ENCODE measurements at regions not wholly inside any gene's neighbourhood (a gene's known extent, or its start where the extent isn't known, plus 50 kb on each side); places are given as distances from the start of the nearest gene placed in this dataset.

DNA sequence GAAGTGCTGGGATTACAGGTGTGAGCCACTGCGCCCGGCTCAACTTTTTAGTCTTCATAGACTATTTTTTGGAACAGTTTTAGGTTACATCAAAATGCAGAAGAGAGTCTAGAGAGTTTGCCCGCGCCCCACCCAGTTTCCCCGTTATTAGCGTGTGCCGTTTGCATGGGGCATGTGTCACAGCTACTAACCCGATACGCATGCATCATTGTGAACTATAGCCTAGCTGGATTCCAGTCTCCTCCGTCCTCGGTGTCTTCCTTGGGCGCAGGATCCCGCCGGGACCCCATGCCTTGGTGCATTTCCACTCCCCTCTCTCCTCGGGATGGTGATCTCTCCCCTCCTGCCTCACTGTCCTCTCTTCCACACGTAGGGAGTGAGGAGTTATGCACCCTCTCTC is 85.5 kb upstream of the ADRA2C start:
- Histone ChIP-seq H3K9me2 (replicated peaks; ENCODE audit: insufficient read depth, low read length) (no peaks in the 10 kb centered on the region), H2AFZ (ENCODE audit: low read depth, low read length, severe bottlenecking) (no peak overlapping the region), H3K27me3 (ENCODE audit: low read length) (no peaks in the 10 kb centered on the region; the same call in 1 of the 2 replicates), H3K4me2 (ENCODE audit: low read depth, low read length, poor library complexity, severe bottlenecking) (no peak overlapping the region), H4K20me1 (ENCODE audit: low read depth, low read length) (no peaks in the 10 kb centered on the region), H3K4me3 (ENCODE audit: insufficient read depth, low read length, poor library complexity, severe bottlenecking) (no peak overlapping the region), H3K27ac (ENCODE audit: low read depth, low read length) (no peak overlapping the region), H3K79me2 (ENCODE audit: insufficient read depth, low read length) (no peaks in the 10 kb centered on the region), H3K9ac (ENCODE audit: low read length) (no peak overlapping the region), H3K36me3 (ENCODE audit: low read length) (no peaks in the 10 kb centered on the region), H3K9me3 (ENCODE audit: insufficient read depth, low read length) (no peaks in the 10 kb centered on the region), H3F3A (ENCODE audit: insufficient read depth) (no peaks in the 10 kb centered on the region)
- TF ChIP-seq, protein P1, sequence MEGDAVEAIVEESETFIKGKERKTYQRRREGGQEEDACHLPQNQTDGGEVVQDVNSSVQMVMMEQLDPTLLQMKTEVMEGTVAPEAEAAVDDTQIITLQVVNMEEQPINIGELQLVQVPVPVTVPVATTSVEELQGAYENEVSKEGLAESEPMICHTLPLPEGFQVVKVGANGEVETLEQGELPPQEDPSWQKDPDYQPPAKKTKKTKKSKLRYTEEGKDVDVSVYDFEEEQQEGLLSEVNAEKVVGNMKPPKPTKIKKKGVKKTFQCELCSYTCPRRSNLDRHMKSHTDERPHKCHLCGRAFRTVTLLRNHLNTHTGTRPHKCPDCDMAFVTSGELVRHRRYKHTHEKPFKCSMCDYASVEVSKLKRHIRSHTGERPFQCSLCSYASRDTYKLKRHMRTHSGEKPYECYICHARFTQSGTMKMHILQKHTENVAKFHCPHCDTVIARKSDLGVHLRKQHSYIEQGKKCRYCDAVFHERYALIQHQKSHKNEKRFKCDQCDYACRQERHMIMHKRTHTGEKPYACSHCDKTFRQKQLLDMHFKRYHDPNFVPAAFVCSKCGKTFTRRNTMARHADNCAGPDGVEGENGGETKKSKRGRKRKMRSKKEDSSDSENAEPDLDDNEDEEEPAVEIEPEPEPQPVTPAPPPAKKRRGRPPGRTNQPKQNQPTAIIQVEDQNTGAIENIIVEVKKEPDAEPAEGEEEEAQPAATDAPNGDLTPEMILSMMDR (IDR thresholded peaks at IDR 0.05; ENCODE audit: insufficient read depth, low read length, poor library complexity, severe bottlenecking), result no peak
- TF ChIP-seq EZH2phosphoT487 (conservative IDR thresholded peaks at IDR 0.05; ENCODE audit: low read length), result no peak

DNA sequence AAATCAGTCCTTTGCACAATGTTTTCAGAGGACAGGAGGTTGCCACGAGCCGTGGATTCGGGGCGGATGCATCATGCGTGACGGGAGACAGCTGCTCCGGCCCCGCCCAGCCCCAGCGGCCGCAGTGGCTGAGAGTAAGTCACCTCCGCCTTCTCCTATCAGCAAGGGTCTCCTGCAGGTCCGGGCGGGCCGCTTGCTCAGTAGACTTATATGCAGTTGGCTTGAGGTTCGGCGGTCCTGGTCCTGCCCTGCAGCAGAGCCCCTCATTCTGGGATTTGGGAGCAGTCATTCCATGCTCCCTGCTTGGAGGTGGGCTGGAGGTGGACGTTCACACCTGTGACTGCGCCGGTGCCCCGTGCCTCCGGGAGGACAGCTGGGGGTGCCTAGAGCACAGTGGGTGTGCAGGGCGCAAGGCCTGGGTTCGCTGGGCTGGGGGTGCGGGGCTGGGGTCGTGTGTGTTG is 86.3 kb upstream of the ADRA2C start:
- H4K20me1 ChIP-seq (ENCODE audit: low read depth, low read length), result no peaks in the 10 kb centered on the region
- H3K27ac ChIP-seq (ENCODE audit: low read depth, low read length), result no peak overlapping the region
- no peak overlapping the region for H3K4me3 ChIP-seq (ENCODE audit: insufficient read depth, low read length, poor library complexity, severe bottlenecking)
- TF ChIP-seq, protein P1 (IDR thresholded peaks at IDR 0.05; ENCODE audit: insufficient read depth, low read length, poor library complexity, severe bottlenecking), result no peak
- TF ChIP-seq EZH2phosphoT487 (conservative IDR thresholded peaks at IDR 0.05; ENCODE audit: low read length), result no peak
- no peaks in the 10 kb centered on the region for H3K36me3 ChIP-seq (ENCODE audit: low read length)
- H3F3A ChIP-seq (ENCODE audit: insufficient read depth), result no peaks in the 10 kb centered on the region
- no peak overlapping the region for H3K9ac ChIP-seq (ENCODE audit: low read length)
- H3K9me3 ChIP-seq (ENCODE audit: insufficient read depth, low read length), result no peaks in the 10 kb centered on the region
- H3K9me2 ChIP-seq (replicated peaks; ENCODE audit: insufficient read depth, low read length), result no peaks in the 10 kb centered on the region
- H3K79me2 ChIP-seq (ENCODE audit: insufficient read depth, low read length), result no peaks in the 10 kb centered on the region
- no peak overlapping the region for H2AFZ ChIP-seq (ENCODE audit: low read depth, low read length, severe bottlenecking)
- H3K4me2 ChIP-seq (ENCODE audit: low read depth, low read length, poor library complexity, severe bottlenecking), result no peak overlapping the region
- no peaks in the 10 kb centered on the region; the same call in 1 of the 2 replicates for H3K27me3 ChIP-seq (ENCODE audit: low read length)

DNA sequence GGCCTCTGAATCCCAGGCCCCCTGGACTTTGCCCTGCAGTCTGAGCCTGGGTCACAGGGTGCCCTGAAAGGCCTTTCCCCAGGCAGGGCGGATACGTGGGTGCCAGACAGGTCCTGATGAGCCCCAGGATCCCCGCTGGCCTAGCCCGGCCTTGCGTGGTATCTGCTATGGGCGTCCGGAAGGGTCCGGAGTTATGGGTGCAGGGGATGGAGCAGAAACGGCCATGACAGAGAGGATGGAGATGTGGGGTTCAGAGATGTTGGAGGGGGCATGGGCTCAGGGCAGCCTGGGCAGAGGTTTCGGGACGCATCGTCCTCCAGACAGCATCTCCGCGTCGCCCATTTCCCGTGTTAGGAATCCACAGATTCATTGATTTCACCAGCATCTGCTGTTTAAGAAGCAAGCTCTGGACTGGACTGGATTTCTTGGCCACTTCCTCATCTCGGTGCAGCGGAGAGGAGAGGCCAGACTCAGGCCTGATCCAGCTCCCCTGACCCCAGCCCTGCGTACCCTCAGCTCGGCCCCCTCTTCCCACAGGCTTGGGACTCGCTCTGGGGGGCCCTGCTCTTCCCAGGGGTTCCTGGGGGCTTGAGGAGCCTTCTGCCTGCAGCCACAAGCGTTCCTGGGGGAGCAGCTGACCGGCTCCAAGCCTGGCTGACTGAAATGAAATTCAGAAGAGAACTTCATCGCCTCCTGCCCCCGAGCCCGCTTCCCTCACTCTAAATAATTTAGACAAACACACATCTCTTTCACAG is 86.9 kb upstream of the ADRA2C start:
- no peak overlapping the region for H3K4me2 ChIP-seq (ENCODE audit: low read depth, low read length, poor library complexity, severe bottlenecking)
- no peaks in the 10 kb centered on the region for H3K9me3 ChIP-seq (ENCODE audit: insufficient read depth, low read length)
- no peak overlapping the region for H3K9ac ChIP-seq (ENCODE audit: low read length)
- no peaks in the 10 kb centered on the region for H3K79me2 ChIP-seq (ENCODE audit: insufficient read depth, low read length)
- H3F3A ChIP-seq (ENCODE audit: insufficient read depth), result no peaks in the 10 kb centered on the region
- no peak overlapping the region for H2AFZ ChIP-seq (ENCODE audit: low read depth, low read length, severe bottlenecking)
- H3K27ac ChIP-seq (ENCODE audit: low read depth, low read length), result no peak overlapping the region
- no peak for TF ChIP-seq EZH2phosphoT487 (conservative IDR thresholded peaks at IDR 0.05; ENCODE audit: low read length)
- TF ChIP-seq, protein P1 (IDR thresholded peaks at IDR 0.05; ENCODE audit: insufficient read depth, low read length, poor library complexity, severe bottlenecking), result no peak
- H3K36me3 ChIP-seq (ENCODE audit: low read length), result no peaks in the 10 kb centered on the region
- H3K27me3 ChIP-seq (ENCODE audit: low read length), result no peaks in the 10 kb centered on the region; the same call in 1 of the 2 replicates
- no peaks in the 10 kb centered on the region for H3K9me2 ChIP-seq (replicated peaks; ENCODE audit: insufficient read depth, low read length)
- H4K20me1 ChIP-seq (ENCODE audit: low read depth, low read length), result no peaks in the 10 kb centered on the region
- no peak overlapping the region for H3K4me3 ChIP-seq (ENCODE audit: insufficient read depth, low read length, poor library complexity, severe bottlenecking)

All from SU-DHL-6 (cell line).